T47D (cell line): ENCODE measurements at regions not wholly inside any gene's neighbourhood (a gene's known extent, or its start where the extent isn't known, plus 50 kb on each side); places are given as distances from the start of the nearest gene placed in this dataset.

ENCODE experiments used
- DNase-seq, 2 experiments: peaks; one replicate each; pipeline versions ENCODE4 v3.0.0 to v3.0.0-alpha.2; 2011 to 2012; ENCODE audit warnings: low read depth in 1 of 2, low spot score in 1 of 2
- JUND ChIP-seq: IDR thresholded peaks from 2 replicates; pipeline ENCODE4 v1.6.1; 2012; ENCODE audit warnings: low read depth
- in situ Hi-C: cut with HindIII; loops from 2 replicates; pipeline ENCODE4 v1.10.0; 2016; ENCODE audit warnings: low sequenced_read_pairs, low pct_unique_long_range_greater_than_20kb

GRCh38 chr3:157836022-157836421, 270.2 kb downstream of the SHOX2 start:
- in situ Hi-C loops: no loop called here
- no peak for TF ChIP-seq JUND
- peak in 1 of 2 experiments; percentile 53 for DNase-seq

- no peak for DNase-seq
- in situ Hi-C loops: no loop called here
- TF ChIP-seq JUND: no peak
Measured at GRCh38 chr3:157832588-157832987, 273.6 kb downstream of the SHOX2 start.

GRCh38 chr3:157830556-157831236, 275.5 kb downstream of the SHOX2 start:
- no peak for DNase-seq
- in situ Hi-C loops: no loop called here
- TF ChIP-seq JUND: no peak

- DNase-seq: no peak
- no peak for TF ChIP-seq JUND
- in situ Hi-C loops: no loop called here
Measured at GRCh38 chr3:157829786-157830185, 276.4 kb downstream of the SHOX2 start.

- in situ Hi-C loops: no loop called here
- no peak for DNase-seq
- TF ChIP-seq JUND: no peak
Measured at GRCh38 chr3:157824281-157824680, 281.9 kb downstream of the SHOX2 start.

GRCh38 chr3:157823050-157823449, 283.2 kb downstream of the SHOX2 start:
- in situ Hi-C loops: no loop called here
- TF ChIP-seq JUND: no peak
- no peak for DNase-seq

GRCh38 chr3:157820157-157820517, 286.1 kb downstream of the SHOX2 start:
- in situ Hi-C loops: no loop called here
- DNase-seq: no peak
- no peak for TF ChIP-seq JUND

GRCh38 chr3:157819270-157820156, 286.7 kb downstream of the SHOX2 start:
- no peak for TF ChIP-seq JUND
- in situ Hi-C loops: no loop called here
- DNase-seq: no peak

- DNase-seq: no peak
- in situ Hi-C loops: no loop called here
- no peak for TF ChIP-seq JUND
Measured at GRCh38 chr3:157816896-157817295, 289.3 kb downstream of the SHOX2 start.

- in situ Hi-C loops: no loop called here
- no peak for TF ChIP-seq JUND
- DNase-seq: no peak
Measured at GRCh38 chr3:157816296-157816695, 289.9 kb downstream of the SHOX2 start.

GRCh38 chr3:157815739-157816138, 290.5 kb downstream of the SHOX2 start:
- in situ Hi-C loops: no loop called here
- DNase-seq: no peak
- TF ChIP-seq JUND: no peak

- DNase-seq: no peak
- in situ Hi-C loops: no loop called here
- TF ChIP-seq JUND: no peak
Measured at GRCh38 chr3:157810924-157811718, 295.1 kb downstream of the SHOX2 start.

GRCh38 chr3:157807280-157807679, 298.9 kb downstream of the SHOX2 start:
- no peak for TF ChIP-seq JUND
- in situ Hi-C loops: no loop called here
- DNase-seq: no peak
